HCT116 (cell line): ENCODE measurements at regions not wholly inside any gene's neighbourhood (a gene's known extent, or its start where the extent isn't known, plus 50 kb on each side); places are given as distances from the start of the nearest gene placed in this dataset.

Experiments
- ATAC-seq: fragments of 200-7000 bp; cut with Tn5 transposase; 2 replicates; pipeline ENCODE4 v1.9.1; 2020; ENCODE audit warnings: mild to moderate bottlenecking, moderate library complexity
- BruUV-seq: library from RNA; stranded (reverse); fragments of 400-500 nt; replicated peaks from 2 replicates; lab custom pipeline; 2021; lab: Mats Ljungman, UMichigan
- CTCF ChIA-PET: fragments of 300-600 bp; sonication (Branson Sonifier 250); formaldehyde crosslinking; loops from one replicate; lab custom pipeline; 2021; ENCODE audit warnings: antibody characterized with exemption; lab: Charles Lee
- POLR2A ChIA-PET: fragments of 300-600, 350-600 bp; sonication (Branson Sonifier 250); formaldehyde crosslinking; loops from one replicate; lab custom pipeline; 2021; ENCODE audit warnings: antibody characterized with exemption; lab: Charles Lee
- RAD21 ChIA-PET, 2 experiments: fragments of 300-600 bp; sonication (Branson Sonifier 250); formaldehyde crosslinking; loops; one replicate each; lab custom pipeline; 2023; ENCODE audit warnings: low total read pairs in 2 of 2; ENCODE audit not compliant: uncharacterized antibody in 2 of 2, unreplicated experiment in 2 of 2, low non-redundant PET in 1 of 2; lab: Charles Lee
- DNase-seq: peaks from one replicate; pipeline ENCODE4 v3.0.0-alpha.2; 2010; ENCODE audit warnings: low read depth, low spot score
- H2AFZ ChIP-seq: fragments of 200-600 bp; shearing (Covaris generic), sonication (generic); 2 replicates; pipeline ENCODE4 v1.6.1; 2017; ENCODE audit warnings: low read depth, mixed run types, mixed read lengths, antibody characterized with exemption, low read length; ENCODE audit not compliant: poor library complexity, severe bottlenecking
- H3K27ac ChIP-seq: 2 replicates; pipeline ENCODE4 v1.5.1; 2012; ENCODE audit warnings: low read depth, low read length
- H3K27me3 ChIP-seq: fragments of 200-600 bp; sonication (generic); 2 replicates; pipeline ENCODE4 v1.6.1; 2016; ENCODE audit warnings: mixed run types, low read length, mixed read lengths; ENCODE audit not compliant: insufficient read depth
- H3K36me3 ChIP-seq, 2 experiments: fragments of 200-500 bp in 1 of 2; fragments of 200-600 bp in 1 of 2; sonication (Bioruptor generic) in 1 of 2; sonication (generic) in 1 of 2; 2 replicates each; pipeline versions ENCODE4 v1.5.1 to v1.6.1; 2014 to 2016; ENCODE audit warnings: low read length in 2 of 2, inconsistent platforms in 1 of 2, mixed read lengths in 1 of 2, mixed run types in 1 of 2; ENCODE audit not compliant: insufficient read depth in 2 of 2, control insufficient read depth in 1 of 2
- H3K4me1 ChIP-seq, 2 experiments: fragments of 200-600 bp in 1 of 2; sonication (generic) in 1 of 2; 2 replicates each; pipeline versions ENCODE4 v1.5.1 to v1.6.1; 2012 to 2017; ENCODE audit warnings: low read length in 2 of 2, inconsistent platforms in 1 of 2, mild to moderate bottlenecking in 1 of 2, mixed read lengths in 1 of 2, mixed run types in 1 of 2, moderate library complexity in 1 of 2; ENCODE audit not compliant: insufficient read depth in 2 of 2, control insufficient read depth in 1 of 2
- H3K4me2 ChIP-seq: fragments of 200-600 bp; sonication (generic); 2 replicates; pipeline ENCODE4 v1.6.1; 2017; ENCODE audit warnings: mixed run types, low read length, mixed read lengths
- H3K4me3 ChIP-seq, 2 experiments: fragments of 200-600 bp in 1 of 2; sonication (generic) in 1 of 2; replicated peaks in 1 of 2; 2 replicates each; pipeline ENCODE4 v1.5.1; 2011 to 2016; ENCODE audit warnings: low read length in 2 of 2, control low read depth in 1 of 2, low read depth in 1 of 2, mild to moderate bottlenecking in 1 of 2, mixed read lengths in 1 of 2, mixed run types in 1 of 2
- H3K79me2 ChIP-seq: fragments of 200-600 bp; sonication (generic); 2 replicates; pipeline ENCODE4 v1.6.1; 2017; ENCODE audit warnings: mild to moderate bottlenecking, mixed run types, low read length, moderate library complexity, mixed read lengths; ENCODE audit not compliant: insufficient read depth
- H3K9ac ChIP-seq: fragments of 200-600 bp; sonication (generic); 2 replicates; pipeline ENCODE4 v1.6.1; 2016; ENCODE audit warnings: low read length, mixed read lengths
- H3K9me2 ChIP-seq: fragments of 200-600 bp; sonication (generic), shearing (Covaris generic); 2 replicates; pipeline ENCODE4 v1.6.1; 2017; ENCODE audit warnings: mixed run types, mild to moderate bottlenecking, moderate library complexity; ENCODE audit not compliant: insufficient read depth
- H3K9me3 ChIP-seq, 2 experiments: fragments of 200-500 bp in 1 of 2; fragments of 200-600 bp in 1 of 2; sonication (Bioruptor generic) in 1 of 2; sonication (generic) in 1 of 2; 2 replicates each; pipeline ENCODE4 v1.6.1; 2014 to 2017; ENCODE audit warnings: low read length in 2 of 2, mixed read lengths in 2 of 2, inconsistent platforms in 1 of 2, low read depth in 1 of 2, mild to moderate bottlenecking in 1 of 2, mixed run types in 1 of 2, moderate library complexity in 1 of 2; ENCODE audit not compliant: control insufficient read depth in 1 of 2, insufficient read depth in 1 of 2
- H4K20me1 ChIP-seq: fragments of 200-600 bp; sonication (generic), shearing (Covaris generic); 2 replicates; pipeline ENCODE4 v1.6.1; 2017; ENCODE audit warnings: mixed run types, mild to moderate bottlenecking, moderate library complexity; ENCODE audit not compliant: insufficient read depth
- CBX3 ChIP-seq: IDR thresholded peaks from 2 replicates; pipeline ENCODE4 v1.6.1; 2012; ENCODE audit warnings: low read depth
- CEBPB ChIP-seq: IDR thresholded peaks from 2 replicates; pipeline ENCODE4 v1.6.1; 2012; ENCODE audit warnings: low read depth
- FOSL1 ChIP-seq: IDR thresholded peaks from 2 replicates; pipeline ENCODE4 v1.6.1; 2012; ENCODE audit warnings: low read depth
- POLR2A ChIP-seq: IDR thresholded peaks from 2 replicates; pipeline ENCODE4 v1.7.0; 2011; ENCODE audit warnings: borderline replicate concordance; ENCODE audit not compliant: insufficient read depth, insufficient read length; ENCODE audit errors: extremely low read depth
- RAD21 ChIP-seq: IDR thresholded peaks from 2 replicates; pipeline ENCODE4 v1.6.1; 2012; ENCODE audit warnings: low read depth, mild to moderate bottlenecking
- SIN3A ChIP-seq: IDR thresholded peaks from 2 replicates; pipeline ENCODE4 v1.6.1; 2012; ENCODE audit warnings: low read depth
- TCF7L2 ChIP-seq: IDR thresholded peaks from 2 replicates; pipeline ENCODE4 v1.7.0; 2011; ENCODE audit warnings: borderline replicate concordance, inconsistent platforms; ENCODE audit not compliant: insufficient read depth, insufficient read length; ENCODE audit errors: extremely low read depth
- YY1 ChIP-seq: IDR thresholded peaks from 2 replicates; pipeline ENCODE4 v1.6.1; 2011; ENCODE audit warnings: low read length, low read depth, moderate library complexity, mild to moderate bottlenecking; ENCODE audit not compliant: insufficient replicate concordance; ENCODE audit errors: extremely low read depth
- ZFX ChIP-seq: fragments of 450-650 bp; IDR thresholded peaks from 2 replicates; pipeline ENCODE4 v1.6.1; 2017
- intact Hi-C: fragments of 100-400 bp; cut with micrococcal nuclease; formaldehyde crosslinking; loops from 2 replicates; pipeline ENCODE4 v1.10.0; 2022
- TF ChIP-seq, protein P1 (sequence below): IDR thresholded peaks from 2 replicates; pipeline ENCODE4 v1.6.1; 2012
- TF ChIP-seq, protein P2 (sequence below): IDR thresholded peaks from 2 replicates; pipeline ENCODE4 v1.6.1; 2012
- TF ChIP-seq, protein P3 (sequence below), 3 experiments: fragments of 200-600 bp in 1 of 3; sonication (generic) in 1 of 3; IDR thresholded peaks in 2 of 3; conservative IDR thresholded peaks in 1 of 3; 2 replicates each; pipeline ENCODE4 v1.5.1; 2012 to 2017; ENCODE audit warnings: low read depth in 2 of 3, low read length in 2 of 3, antibody characterized with exemption in 1 of 3, borderline replicate concordance in 1 of 3, control low read depth in 1 of 3, mild to moderate bottlenecking in 1 of 3, mixed read lengths in 1 of 3, mixed run types in 1 of 3, moderate library complexity in 1 of 3; ENCODE audit not compliant: insufficient read depth in 1 of 3
- TF ChIP-seq, protein P4 (sequence below): IDR thresholded peaks from 2 replicates; pipeline ENCODE4 v1.6.1; 2011; ENCODE audit warnings: mild to moderate bottlenecking, low read length, moderate library complexity; ENCODE audit not compliant: insufficient replicate concordance; ENCODE audit errors: extremely low read depth

DNA sequence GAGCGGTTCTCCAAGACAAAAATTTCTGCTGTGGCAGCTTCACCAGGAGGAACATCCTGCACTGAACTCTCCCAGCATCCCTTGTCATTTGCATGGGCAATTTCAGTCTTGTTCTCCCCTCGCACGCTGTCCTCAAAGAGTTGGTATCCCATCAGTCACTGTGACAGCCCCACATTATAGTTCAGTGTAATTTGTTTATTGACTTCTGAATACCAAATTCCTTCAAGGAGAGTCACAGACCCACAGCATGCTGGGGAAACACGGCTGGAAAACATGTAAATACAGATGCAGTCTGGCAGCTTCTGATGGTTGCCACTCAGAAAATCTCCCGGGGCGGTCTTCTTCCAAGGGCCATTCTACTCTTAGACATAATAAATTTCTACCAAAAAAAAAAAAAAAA lies 151.0 kb upstream of the NEBL start:
- RAD21 ChIA-PET: no interaction called here
- Histone ChIP-seq H3K9ac (no peak overlapping the region), H3K79me2 (no peaks in the 10 kb centered on the region), H2AFZ (no peak overlapping the region), H3K4me2 (no peak overlapping the region), H3K27ac (no peak overlapping the region)
- TF ChIP-seq SIN3A (no peak), CBX3 (no peak), CEBPB (no peak), ZFX (no peak)
- TF ChIP-seq, protein P1, sequence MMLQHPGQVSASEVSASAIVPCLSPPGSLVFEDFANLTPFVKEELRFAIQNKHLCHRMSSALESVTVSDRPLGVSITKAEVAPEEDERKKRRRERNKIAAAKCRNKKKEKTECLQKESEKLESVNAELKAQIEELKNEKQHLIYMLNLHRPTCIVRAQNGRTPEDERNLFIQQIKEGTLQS: no peak
- TF ChIP-seq, protein P2, sequence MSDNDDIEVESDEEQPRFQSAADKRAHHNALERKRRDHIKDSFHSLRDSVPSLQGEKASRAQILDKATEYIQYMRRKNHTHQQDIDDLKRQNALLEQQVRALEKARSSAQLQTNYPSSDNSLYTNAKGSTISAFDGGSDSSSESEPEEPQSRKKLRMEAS: no peak
- TF ChIP-seq, protein P3, sequence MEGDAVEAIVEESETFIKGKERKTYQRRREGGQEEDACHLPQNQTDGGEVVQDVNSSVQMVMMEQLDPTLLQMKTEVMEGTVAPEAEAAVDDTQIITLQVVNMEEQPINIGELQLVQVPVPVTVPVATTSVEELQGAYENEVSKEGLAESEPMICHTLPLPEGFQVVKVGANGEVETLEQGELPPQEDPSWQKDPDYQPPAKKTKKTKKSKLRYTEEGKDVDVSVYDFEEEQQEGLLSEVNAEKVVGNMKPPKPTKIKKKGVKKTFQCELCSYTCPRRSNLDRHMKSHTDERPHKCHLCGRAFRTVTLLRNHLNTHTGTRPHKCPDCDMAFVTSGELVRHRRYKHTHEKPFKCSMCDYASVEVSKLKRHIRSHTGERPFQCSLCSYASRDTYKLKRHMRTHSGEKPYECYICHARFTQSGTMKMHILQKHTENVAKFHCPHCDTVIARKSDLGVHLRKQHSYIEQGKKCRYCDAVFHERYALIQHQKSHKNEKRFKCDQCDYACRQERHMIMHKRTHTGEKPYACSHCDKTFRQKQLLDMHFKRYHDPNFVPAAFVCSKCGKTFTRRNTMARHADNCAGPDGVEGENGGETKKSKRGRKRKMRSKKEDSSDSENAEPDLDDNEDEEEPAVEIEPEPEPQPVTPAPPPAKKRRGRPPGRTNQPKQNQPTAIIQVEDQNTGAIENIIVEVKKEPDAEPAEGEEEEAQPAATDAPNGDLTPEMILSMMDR (IDR thresholded peaks at IDR 0.05 in 2 of 3, conservative IDR thresholded peaks at IDR 0.05 in 1 of 3; ENCODE audit: borderline replicate concordance in 1 of 3, insufficient read depth in 1 of 3, low read depth in 2 of 3, low read length in 2 of 3): no peak
- TF ChIP-seq, all 23 proteins: peak for 0
- Histone ChIP-seq H4K20me1 (no peaks in the 10 kb centered on the region), H3K27me3 (no peaks in the 10 kb centered on the region), H3K9me3 (0 out of 4 replicates have a peak, but pooled peaks cover 0 to 4% of the 10 kb centered on the region in 2 experiments), H3K9me2 (no peaks in the 10 kb centered on the region), H3K4me3 (no peak overlapping the region), H3K4me1 (no peaks in the 10 kb centered on the region), H3K36me3 (no peaks in the 10 kb centered on the region)
- BruUV-seq: no TSS peak
- POLR2A ChIA-PET: no interaction called here
- ATAC-seq (no peak), DNase-seq (no peak)
- CTCF ChIA-PET: no interaction called here
- intact Hi-C loops: no loop called here

DNA sequence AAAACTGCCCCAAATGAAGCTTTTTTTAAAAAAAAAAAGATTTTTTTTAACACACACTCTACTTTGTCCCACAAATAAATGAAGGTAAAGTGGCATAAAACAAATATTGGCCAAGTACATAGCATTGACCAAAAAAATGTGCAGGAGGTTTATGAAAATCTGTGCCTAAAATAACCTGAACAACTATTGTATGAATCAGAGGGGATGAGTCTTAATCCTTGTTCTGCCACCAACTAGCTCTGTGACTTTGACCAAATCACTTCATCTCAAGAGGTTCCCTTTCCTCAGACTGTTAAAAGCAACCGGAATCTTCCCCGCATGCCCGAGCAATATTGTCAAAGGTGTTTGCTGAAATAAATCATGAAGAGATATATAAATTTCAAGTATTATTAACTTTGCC lies 150.4 kb upstream of the NEBL start:
- H3K9me2 ChIP-seq: no peaks in the 10 kb centered on the region
- ChIA-PET RAD21 (no interaction called here), CTCF (no interaction called here), POLR2A (no interaction called here)
- no peak overlapping the region for H3K4me3 ChIP-seq
- no peak overlapping the region for H3K27ac ChIP-seq
- no peak overlapping the region for H2AFZ ChIP-seq
- 0 out of 4 replicates have a peak, but pooled peaks cover 0 to 4% of the 10 kb centered on the region in 2 experiments for H3K9me3 ChIP-seq
- H3K4me1 ChIP-seq: no peaks in the 10 kb centered on the region
- no peaks in the 10 kb centered on the region for H3K36me3 ChIP-seq
- BruUV-seq: no TSS peak
- H3K27me3 ChIP-seq: no peaks in the 10 kb centered on the region
- no peaks in the 10 kb centered on the region for H4K20me1 ChIP-seq
- no peak overlapping the region for H3K4me2 ChIP-seq
- H3K9ac ChIP-seq: no peak overlapping the region
- no peak for DNase-seq
- H3K79me2 ChIP-seq: no peaks in the 10 kb centered on the region
- no peak for ATAC-seq
- intact Hi-C loops: no loop called here
- TF ChIP-seq, protein P3 (IDR thresholded peaks at IDR 0.05 in 2 of 3, conservative IDR thresholded peaks at IDR 0.05 in 1 of 3; ENCODE audit: borderline replicate concordance in 1 of 3, insufficient read depth in 1 of 3, low read depth in 2 of 3, low read length in 2 of 3): no peak
- TF ChIP-seq FOSL1: no peak
- TF ChIP-seq POLR2A: no peak
- TF ChIP-seq, protein P1: no peak
- no peak for TF ChIP-seq RAD21
- TF ChIP-seq YY1: no peak
- TF ChIP-seq, protein P4, sequence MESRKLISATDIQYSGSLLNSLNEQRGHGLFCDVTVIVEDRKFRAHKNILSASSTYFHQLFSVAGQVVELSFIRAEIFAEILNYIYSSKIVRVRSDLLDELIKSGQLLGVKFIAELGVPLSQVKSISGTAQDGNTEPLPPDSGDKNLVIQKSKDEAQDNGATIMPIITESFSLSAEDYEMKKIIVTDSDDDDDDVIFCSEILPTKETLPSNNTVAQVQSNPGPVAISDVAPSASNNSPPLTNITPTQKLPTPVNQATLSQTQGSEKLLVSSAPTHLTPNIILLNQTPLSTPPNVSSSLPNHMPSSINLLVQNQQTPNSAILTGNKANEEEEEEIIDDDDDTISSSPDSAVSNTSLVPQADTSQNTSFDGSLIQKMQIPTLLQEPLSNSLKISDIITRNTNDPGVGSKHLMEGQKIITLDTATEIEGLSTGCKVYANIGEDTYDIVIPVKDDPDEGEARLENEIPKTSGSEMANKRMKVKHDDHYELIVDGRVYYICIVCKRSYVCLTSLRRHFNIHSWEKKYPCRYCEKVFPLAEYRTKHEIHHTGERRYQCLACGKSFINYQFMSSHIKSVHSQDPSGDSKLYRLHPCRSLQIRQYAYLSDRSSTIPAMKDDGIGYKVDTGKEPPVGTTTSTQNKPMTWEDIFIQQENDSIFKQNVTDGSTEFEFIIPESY: no peak
- no peak for TF ChIP-seq TCF7L2
